ENCODE measurements at regions not wholly inside any gene's neighbourhood (a gene's known extent, or its start where the extent isn't known, plus 50 kb on each side); places are given as distances from the start of the nearest gene placed in this dataset.

DNA sequence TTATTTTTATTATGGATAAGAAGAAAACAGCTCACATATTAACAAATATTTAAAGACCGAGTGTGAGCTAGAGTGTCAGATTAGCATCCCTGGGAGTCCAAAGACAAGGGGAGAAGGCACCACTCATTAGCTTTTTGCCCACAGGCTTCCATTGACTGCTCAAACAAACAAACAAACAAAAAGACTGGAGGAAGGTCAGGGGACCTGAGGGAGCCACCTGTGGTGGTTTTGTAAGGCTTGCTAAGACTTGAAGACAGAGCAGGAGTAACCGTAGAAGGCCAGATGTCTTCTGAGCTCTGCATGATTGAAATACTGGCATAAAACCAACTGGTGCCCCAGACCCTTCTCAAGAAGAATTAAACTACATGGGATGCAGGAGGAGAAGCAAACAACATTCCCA lies 395.2 kb upstream of the CNTN5 start:
- TF ChIP-seq, protein P1, sequence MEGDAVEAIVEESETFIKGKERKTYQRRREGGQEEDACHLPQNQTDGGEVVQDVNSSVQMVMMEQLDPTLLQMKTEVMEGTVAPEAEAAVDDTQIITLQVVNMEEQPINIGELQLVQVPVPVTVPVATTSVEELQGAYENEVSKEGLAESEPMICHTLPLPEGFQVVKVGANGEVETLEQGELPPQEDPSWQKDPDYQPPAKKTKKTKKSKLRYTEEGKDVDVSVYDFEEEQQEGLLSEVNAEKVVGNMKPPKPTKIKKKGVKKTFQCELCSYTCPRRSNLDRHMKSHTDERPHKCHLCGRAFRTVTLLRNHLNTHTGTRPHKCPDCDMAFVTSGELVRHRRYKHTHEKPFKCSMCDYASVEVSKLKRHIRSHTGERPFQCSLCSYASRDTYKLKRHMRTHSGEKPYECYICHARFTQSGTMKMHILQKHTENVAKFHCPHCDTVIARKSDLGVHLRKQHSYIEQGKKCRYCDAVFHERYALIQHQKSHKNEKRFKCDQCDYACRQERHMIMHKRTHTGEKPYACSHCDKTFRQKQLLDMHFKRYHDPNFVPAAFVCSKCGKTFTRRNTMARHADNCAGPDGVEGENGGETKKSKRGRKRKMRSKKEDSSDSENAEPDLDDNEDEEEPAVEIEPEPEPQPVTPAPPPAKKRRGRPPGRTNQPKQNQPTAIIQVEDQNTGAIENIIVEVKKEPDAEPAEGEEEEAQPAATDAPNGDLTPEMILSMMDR (IDR thresholded peaks at IDR 0.05): no peak
- no peak for TF ChIP-seq POLR2A (IDR thresholded peaks at IDR 0.05)
